HG03520 (cell line): ENCODE measurements at regions not wholly inside any gene's neighbourhood (a gene's known extent, or its start where the extent isn't known, plus 50 kb on each side); places are given as distances from the start of the nearest gene placed in this dataset.

Experiments used
- ATAC-seq: cut with Tn5 transposase; IDR thresholded peaks from one replicate; pipeline ENCODE4 v1.9.1; 2021; ENCODE audit warnings: mild to moderate bottlenecking, moderate library complexity; ENCODE audit not compliant: unreplicated experiment

DNA sequence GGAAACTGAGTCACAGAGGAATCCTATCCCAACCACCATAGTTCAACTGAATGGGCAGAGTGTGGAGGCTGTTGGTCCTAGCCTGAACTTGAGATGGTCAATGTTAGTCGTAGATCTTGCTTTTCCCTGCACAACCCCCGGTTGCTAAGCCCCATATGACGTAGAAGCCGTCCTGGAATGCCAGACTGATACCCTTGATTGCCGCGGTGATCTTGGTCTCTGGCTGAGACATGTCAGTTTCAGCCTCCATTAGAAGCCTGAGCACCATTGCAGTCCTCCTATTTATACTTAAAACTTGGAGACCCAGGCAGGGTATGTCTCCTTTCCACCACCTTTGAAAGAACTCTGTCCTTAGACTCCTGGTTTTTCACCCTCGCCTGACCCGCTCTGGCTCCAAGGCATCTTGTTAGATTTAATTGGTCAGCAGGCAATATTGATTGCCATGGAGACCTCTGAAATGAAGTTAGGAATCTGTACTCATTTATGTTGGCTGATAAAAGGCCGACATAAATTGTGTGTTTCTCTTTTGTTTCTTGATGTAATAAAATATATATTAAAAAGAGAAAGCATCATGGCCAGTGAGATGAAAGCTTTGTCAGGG is 53.4 kb downstream of the RPLP1 start:
- no peak for ATAC-seq

- no peak for ATAC-seq
These were observed 56.0 kb downstream of the RPLP1 start for GRCh38 chr15:69508659-69509058.

DNA sequence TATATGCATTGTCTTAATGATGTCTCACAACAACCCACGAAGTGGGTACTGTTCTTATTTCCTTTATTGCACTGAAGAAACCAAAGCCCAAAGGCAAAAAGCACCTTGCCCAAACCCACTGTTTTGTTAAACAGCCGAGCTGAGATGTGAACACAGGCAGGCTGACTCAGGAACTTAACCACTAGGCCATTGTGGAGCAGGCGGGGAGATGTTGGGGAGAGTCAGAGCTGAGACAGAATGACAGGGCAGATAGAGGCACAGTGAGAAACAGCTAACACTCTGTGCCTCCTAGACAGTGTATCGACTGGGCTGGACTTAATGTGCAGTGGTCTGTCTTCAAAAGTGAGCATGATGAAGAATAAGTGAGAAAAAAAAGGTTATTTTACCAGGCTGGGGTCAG is 56.5 kb downstream of the RPLP1 start:
- ATAC-seq = no peak

DNA sequence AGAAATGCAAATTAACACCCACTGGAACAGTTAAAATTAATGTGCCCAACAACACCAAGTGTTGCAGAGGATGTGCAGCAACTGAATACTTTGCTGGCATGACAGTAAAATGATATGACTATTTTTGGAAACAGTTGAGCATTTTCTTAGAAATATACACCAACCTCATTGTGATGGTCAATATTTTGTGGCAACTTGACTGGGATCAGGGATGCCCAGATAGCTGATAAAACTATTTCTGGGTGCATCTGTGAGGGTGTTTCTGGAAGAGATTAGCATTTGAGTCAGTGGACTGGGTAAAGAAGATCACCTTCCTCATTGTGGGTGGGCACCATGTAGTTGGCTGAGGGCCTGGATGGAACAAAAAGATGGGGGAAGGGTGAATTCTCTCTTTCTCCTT is 57.9 kb downstream of the RPLP1 start:
- no peak for ATAC-seq

- no peak for ATAC-seq
These were observed 58.4 kb downstream of the RPLP1 start for GRCh38 chr15:69511015-69511414.

- ATAC-seq = no peak
These were observed 59.2 kb downstream of the RPLP1 start for GRCh38 chr15:69511716-69512340.

- ATAC-seq = no peak
These were observed 60.9 kb downstream of the RPLP1 start for GRCh38 chr15:69513450-69513960.

DNA sequence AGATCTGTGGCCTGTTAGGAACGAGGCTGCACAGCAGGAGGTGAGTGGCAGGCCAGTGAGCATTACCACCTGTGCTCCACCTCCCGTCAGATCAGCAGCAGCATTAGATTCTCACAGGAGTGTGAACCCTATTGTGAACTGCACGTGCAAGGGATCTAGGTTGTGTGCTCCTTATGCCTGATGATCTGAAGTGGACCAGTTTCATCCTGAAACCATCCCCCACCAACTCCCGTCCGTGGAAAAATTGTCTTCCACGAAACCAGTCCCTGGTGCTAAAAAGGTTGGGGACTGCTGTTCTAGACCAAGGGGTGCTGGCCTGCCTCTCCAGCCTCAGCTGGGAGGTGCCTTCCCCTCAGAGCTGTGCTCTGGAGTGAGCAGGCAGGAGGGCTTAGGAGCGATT is 61.4 kb downstream of the RPLP1 start:
- no peak for ATAC-seq

- ATAC-seq = no peak
These were observed 62.9 kb downstream of the RPLP1 start for GRCh38 chr15:69515508-69515907.

DNA sequence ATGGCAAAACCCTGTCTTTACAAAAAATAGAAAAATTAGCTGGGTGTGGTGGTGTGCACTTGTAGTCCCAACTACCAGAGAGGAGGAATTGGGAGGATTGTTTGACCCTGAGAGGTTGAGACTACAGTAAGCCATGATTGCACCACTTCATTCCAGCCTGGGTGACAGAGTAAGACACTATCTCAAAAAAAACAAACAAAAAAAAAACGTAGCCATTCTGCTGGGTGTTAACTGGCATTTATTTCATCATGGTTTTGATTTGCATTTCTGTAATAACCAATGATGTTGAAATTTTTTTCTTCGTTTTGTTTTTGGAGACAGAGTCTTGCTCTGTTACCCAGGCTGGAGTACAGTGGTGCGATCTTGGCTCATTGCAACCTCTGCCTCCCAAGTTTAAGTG is 63.3 kb downstream of the RPLP1 start:
- no peak for ATAC-seq

- ATAC-seq = no peak
These were observed 64.4 kb downstream of the RPLP1 start for GRCh38 chr15:69517052-69517451.

DNA sequence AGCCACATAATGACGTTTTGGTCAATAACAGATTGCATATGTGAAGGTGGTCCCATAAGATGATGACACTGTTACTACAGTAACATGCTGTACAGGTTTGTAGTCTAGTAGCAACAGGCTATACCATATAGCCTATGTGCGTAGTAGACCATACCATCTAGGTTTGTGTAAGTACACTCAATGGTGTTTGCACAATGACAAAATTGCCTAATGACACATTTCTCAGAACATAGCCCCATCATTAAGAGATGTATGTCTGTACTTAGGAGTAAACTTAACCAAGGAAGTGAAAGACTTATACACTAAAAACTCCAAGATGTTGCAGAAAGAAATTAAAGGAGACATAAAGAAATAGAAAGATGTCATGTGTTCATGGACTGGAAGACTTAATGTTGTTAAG is 66.2 kb downstream of the RPLP1 start:
- no peak for ATAC-seq

DNA sequence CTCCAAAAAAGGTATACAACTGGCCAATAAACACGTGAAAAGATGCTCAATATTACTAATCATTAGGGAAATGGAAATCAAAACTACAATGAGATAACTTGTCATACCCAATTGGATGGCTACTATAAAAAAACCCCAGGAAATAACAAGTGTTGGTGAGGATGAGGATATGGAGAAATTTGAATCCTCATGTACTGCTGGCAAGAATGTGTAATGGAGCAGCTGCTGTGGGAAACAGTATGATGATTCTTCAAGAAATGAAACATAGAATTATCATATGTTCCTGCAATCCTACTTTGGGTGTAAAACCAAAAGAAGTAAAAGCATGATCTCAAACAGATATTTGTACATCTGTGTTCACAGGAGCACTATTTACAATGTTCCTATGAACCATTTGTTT is 67.4 kb downstream of the RPLP1 start:
- no peak for ATAC-seq

DNA sequence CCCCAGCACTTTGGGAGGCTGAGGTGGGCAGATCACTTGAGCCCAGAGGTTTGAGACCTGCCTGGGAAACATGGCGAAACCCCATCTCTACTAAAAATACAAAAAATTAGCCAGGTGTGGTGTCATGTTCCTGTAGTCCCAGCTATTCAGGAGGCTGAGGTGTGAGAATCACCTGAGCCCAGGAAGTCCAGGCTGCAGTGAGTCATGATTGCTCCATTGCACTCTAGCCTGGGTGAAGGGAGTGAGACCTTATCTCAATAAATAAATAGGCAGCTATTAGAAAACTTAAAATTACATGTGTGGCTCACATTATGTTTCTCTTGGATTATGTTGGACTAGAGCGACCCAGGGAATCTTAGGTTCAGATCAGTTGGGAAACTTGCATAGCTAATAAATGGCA is 69.7 kb downstream of the RPLP1 start:
- ATAC-seq = no peak

DNA sequence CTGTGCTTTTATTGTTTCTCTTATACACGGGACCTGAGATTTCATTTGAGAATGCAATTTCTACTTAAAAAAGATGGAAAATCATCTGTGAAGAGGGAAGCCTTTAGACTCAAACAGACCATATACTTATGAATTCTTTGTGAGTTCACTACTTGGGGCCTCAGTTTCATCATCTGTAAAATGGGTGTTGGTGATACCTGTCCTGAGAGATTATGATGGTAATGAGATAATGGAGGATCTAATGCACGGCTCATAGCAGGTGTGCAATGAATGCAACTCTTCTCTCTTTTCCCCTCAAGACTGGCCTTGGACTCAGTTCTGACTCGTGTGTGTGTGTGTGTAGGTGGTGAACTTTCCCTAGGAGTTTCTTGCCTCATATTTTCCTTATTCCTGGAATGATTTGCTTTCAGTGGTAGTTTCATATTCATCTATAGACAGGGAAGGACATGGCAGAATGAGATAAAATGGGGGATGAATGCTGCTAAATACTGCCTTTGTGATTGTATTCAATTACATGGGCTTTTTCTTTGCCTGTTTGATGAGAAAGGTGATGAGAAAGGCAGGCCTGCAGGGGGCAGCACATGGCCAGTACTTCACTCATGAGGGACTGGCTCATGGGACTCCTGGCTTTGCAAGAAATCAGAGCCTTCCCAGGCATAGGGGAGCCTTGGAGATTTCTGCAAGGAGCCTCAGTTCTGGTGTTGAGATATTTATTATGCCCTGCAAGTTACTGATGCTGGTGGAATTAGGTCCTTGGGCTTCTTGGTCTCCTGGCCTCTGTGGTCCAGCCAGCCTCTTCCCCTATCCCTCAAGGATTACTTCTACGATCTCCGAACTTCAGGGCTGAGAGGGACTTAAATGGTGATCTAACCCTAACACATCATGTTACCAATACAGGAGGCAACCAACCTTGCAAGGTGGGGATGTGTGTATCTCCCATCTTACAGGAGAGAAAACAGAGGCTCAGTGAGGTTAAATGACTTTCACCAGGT is 70.7 kb downstream of the RPLP1 start:
- ATAC-seq = no peak

- no peak for ATAC-seq
These were observed 71.7 kb downstream of the RPLP1 start for GRCh38 chr15:69524296-69524695.

DNA sequence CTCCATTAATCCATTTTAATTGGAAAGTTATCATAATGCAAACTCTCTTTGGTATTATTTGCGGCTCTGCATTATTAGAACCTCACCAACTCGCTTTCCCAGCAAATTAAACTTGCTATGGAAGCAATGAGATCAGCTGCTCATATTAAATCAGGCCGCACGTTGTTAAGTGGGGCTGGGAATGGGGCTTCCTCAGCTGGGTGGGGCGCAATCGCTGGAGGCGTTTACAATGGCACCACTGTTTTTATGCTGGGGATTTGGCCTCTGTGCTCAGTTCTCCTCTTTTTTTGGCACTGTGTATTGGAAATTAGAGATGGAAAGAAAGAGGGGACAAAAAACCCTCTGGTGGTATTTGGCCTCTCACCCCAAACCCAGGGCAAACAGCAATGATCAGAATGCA is 72.2 kb downstream of the RPLP1 start:
- no peak for ATAC-seq

GRCh38 chr15:69525543-69525942 is 72.9 kb downstream of the RPLP1 start:
- ATAC-seq = no peak

- ATAC-seq = no peak
These were observed 73.8 kb downstream of the RPLP1 start for GRCh38 chr15:69526081-69527061.

- no peak for ATAC-seq
These were observed 76.5 kb downstream of the RPLP1 start for GRCh38 chr15:69529141-69529540.
